ENCODE measurements at regions not wholly inside any gene's neighbourhood (a gene's known extent, or its start where the extent isn't known, plus 50 kb on each side); places are given as distances from the start of the nearest gene placed in this dataset.

GRCh38 chr7:85564861-85565260 lies 378.0 kb upstream of the SEMA3D start:
- DNase-seq = no peak

GRCh38 chr7:85561706-85562105 lies 374.9 kb upstream of the SEMA3D start:
- DNase-seq = no peak

DNA sequence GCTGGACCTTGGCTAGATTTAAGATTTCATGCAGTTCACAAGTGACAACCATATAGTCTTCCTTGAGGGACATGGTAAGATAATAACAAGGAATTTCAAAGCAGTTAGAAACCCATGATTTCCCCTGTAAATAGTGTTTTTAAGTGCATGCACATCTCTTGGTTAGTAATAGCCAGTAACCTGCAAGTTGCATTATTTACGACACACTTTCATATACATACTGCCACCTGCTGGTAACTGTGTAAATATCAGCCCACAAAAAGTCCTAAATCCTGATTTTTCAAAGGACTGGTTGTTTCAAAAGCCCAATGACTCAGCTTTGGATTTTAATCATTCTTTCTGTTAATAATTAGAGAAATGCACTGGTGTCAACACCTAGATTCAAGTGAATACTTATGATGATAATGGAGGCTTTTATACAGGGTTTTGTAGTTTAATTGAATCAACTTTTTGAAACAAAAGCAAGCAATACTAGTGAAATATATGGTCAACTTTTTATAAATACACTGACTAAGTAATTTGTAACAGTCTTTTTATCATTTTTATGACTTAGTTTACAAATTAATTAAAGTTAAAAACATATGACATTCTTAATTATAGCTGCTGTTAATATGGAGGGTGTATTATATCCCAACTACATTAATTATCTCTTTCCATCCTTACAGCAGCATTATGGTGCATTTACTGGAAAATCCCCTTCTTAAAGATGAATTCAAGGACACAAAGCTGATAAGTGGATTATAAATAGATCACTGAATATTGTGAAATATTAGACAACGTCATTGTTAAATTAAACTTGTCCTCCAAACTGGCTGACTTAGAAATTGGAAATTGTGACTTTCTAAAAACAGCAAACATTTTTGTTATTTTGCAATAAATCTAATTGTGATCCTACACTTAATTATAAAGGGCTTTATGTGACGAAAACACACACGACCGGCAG lies 367.7 kb upstream of the SEMA3D start:
- no peak for DNase-seq

- DNase-seq = no peak
Measured at GRCh38 chr7:85535974-85536729, 349.3 kb upstream of the SEMA3D start.

GRCh38 chr7:85529831-85530230 lies 343.0 kb upstream of the SEMA3D start:
- no peak for DNase-seq

- DNase-seq = no peak
Measured at GRCh38 chr7:85529201-85529600, 342.3 kb upstream of the SEMA3D start.

GRCh38 chr7:85528581-85528980 lies 341.7 kb upstream of the SEMA3D start:
- DNase-seq = no peak

GRCh38 chr7:85525676-85526075 lies 338.8 kb upstream of the SEMA3D start:
- no peak for DNase-seq

GRCh38 chr7:85522070-85522469 lies 335.2 kb upstream of the SEMA3D start:
- DNase-seq = no peak

- no peak for DNase-seq
Measured at GRCh38 chr7:85521108-85521694, 334.3 kb upstream of the SEMA3D start.

DNA sequence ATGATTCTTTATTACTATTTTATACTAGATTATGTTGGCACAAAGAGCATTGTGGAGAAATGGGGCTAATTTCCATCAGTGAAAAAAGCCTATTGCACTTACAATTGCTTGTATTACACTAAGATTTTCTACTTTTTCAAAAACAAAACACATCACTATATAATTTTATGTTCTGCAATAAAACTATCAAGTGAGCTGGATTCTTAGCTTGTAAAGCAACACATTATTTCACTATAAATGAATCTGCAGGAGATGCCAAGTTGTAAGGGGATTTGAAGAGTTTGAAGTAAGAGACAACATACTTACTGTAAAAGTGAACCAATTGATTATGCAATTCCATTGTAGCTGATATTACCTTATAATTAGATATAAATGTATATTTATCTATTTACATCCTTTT lies 333.3 kb upstream of the SEMA3D start:
- no peak for DNase-seq

DNA sequence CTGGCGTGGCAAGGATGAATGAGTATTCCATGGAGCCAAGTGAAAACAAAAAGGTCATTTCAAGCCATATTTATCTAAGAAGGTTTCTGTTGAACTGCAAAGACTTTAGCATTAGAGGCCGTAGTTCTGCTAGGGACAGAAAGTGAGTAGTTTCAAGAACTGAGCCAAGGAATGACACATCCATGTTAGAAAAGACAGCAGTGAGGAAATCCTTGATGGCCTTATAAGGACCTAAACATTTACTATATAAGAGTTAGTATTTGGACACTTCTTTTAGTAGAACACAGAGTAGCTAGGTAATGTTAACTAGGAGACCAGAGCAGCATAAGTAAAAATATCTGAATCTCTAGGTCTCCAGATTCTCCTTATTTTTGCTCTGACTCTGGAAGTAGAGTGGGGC lies 329.8 kb upstream of the SEMA3D start:
- DNase-seq = no peak

- DNase-seq = no peak
Measured at GRCh38 chr7:85512790-85513189, 325.9 kb upstream of the SEMA3D start.

- no peak for DNase-seq
Measured at GRCh38 chr7:85510287-85510686, 323.4 kb upstream of the SEMA3D start.

- DNase-seq = no peak
Measured at GRCh38 chr7:85509476-85509875, 322.6 kb upstream of the SEMA3D start.

GRCh38 chr7:85508642-85509410 lies 322.0 kb upstream of the SEMA3D start:
- no peak for DNase-seq

- no peak for DNase-seq
Measured at GRCh38 chr7:85498031-85498430, 311.2 kb upstream of the SEMA3D start.

- no peak for DNase-seq
Measured at GRCh38 chr7:85489498-85489897, 302.6 kb upstream of the SEMA3D start.

GRCh38 chr7:85488406-85488805 lies 301.6 kb upstream of the SEMA3D start:
- DNase-seq = no peak

DNA sequence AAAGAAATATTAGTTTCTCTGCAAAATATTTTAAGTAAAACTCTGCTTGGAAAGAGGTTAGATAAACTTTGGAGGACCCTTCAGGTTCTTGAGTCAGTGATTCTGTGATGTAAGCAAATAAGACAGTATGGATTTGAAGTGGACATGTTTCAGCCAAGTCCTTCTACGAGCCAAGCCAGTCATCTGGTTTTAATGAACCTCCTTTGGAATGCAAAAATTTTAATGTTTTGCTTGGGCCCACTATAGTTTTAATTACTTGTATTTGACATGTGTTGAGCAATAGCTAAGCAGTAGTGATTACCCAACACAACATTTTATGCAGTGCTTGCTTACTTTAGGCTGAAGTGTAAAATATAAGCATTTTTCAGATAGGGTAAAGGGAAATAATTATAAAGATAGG lies 296.3 kb upstream of the SEMA3D start:
- no peak for DNase-seq

GRCh38 chr7:85480666-85481065 lies 293.8 kb upstream of the SEMA3D start:
- no peak for DNase-seq

GRCh38 chr7:85479918-85480643 lies 293.2 kb upstream of the SEMA3D start:
- no peak for DNase-seq
